NCI-H187 (cell line): ENCODE measurements at regions not wholly inside any gene's neighbourhood (a gene's known extent, or its start where the extent isn't known, plus 50 kb on each side); places are given as distances from the start of the nearest gene placed in this dataset.

Source experiments
- DNase-seq, 2 experiments: peaks; one replicate each; lab custom pipeline; 2025; lab: John Stamatoyannopoulos, UW

DNA sequence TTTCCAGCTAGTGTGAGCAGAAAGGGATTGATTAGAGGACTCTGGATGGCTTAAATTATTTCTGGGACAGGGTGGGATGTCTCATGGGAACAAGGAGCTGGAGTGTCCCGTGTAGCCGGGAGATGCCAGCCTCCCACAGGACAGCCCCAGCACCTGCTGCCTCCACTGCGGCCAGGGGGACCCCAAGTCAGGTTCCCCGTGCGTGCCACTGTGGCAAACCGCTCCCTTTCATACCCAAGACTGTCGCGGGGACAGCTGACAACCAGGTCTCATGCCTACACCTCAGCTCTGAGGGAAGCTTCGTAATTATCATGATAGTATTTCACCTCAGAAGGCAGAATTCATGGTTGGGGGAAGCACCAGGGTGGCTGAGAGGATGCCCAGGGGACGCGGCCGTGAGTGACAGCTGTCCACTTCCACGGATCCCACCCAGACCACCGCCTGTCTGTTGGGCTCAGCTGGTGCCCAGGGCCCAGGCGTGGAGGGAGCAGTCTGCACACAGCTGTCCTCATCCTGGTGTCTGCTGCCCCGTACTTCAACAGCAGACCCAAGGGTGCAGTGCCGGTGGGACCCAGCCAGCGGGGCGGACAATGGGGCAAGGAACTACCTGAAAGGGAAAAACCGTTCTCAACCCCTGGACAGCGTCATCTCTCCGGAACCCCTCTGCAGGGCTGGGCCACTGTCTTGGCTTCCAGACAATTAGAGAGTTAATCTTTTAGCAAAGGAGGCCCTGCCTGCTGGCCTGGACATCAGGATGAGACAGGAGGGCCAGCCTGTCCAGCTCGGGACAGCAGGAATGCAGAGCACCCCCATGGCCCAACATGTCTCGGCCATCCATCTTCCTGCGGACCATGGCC is 166.9 kb downstream of the OLFM1 start:
- DNase-seq = no peak

DNA sequence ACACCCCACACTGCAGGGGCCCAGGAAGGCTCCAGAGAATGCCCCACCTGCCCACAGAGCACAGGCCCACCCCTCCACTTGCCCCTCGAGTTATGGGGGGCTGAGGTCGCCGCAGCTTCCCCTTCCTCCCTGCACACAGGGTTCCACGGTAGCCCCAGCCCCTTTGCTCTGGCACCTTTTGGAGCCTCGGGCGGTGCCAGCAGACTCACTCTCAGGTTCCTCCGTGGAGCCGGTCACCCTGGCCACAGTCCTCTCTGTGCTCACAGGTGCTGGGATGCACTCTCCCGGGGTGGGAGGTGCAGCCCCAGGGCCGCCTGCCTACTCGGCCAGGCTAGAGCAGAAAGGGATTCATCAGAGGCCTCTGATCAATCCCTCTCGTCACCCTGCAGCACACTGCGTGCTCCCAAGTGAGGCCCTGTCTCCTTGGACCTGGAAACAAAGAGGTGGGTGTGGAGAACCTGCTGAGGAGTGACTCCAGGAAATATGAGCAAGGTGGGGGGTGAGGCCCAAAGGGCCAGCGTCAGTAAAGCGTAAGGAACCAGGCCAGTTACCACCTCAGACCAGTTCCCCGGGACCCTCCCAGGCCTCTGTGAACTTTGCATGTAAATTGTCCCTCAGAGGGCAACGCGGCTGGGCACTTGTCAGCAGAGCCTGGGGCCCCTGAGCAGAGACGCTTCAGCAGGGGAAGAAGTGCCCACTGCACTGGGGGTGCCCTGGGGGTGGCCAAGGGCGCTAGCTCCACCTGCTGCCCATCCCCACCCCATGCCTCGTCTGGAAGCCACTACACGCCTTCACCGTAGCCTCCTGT is 167.8 kb downstream of the OLFM1 start:
- no peak for DNase-seq

DNA sequence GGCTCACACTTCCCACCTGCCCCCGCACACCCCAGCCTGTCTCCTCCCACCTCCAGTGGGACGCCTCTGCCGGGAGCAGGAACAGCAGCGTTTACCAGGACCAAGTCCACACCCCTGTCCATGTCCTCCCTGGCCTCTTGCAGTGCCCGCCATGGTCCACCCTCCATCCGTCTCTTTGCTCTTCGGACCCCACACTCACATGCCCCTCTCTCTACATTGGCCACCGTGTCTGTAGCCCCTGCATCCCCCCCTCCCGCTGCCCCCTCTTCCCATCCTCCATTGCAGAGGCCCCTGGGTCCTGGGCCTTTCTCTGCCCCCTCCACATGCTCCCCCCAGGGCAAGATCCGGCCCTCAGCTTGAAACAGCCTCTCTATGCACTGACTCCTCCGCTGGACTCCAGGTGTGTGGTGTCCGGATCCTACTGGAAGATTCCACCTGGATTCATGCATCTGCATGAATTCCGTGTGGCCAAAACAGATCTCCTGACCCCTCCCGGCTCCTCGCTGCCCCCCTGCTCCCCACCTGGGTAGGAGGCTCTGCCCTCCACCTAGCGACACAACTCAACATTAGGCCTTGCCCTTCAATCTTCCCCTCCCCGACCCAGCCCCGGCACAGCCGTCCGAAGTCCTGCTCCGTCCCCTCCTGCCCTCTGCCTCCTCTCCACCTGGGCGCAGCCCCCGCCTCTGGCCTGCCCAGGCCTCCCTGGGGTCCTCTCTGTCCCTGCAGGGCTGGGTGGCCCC is 168.5 kb downstream of the OLFM1 start:
- DNase-seq = no peak

GRCh38 chr9:135256581-135257354 is 169.3 kb downstream of the OLFM1 start:
- no peak for DNase-seq

- no peak for DNase-seq
Measured at GRCh38 chr9:135258461-135258860, 171.0 kb downstream of the OLFM1 start.

GRCh38 chr9:135259273-135259672 is 171.8 kb downstream of the OLFM1 start:
- no peak for DNase-seq

GRCh38 chr9:135260221-135261180 is 173.0 kb downstream of the OLFM1 start:
- DNase-seq = no peak

- no peak for DNase-seq
Measured at GRCh38 chr9:135262248-135262647, 174.8 kb downstream of the OLFM1 start.

DNA sequence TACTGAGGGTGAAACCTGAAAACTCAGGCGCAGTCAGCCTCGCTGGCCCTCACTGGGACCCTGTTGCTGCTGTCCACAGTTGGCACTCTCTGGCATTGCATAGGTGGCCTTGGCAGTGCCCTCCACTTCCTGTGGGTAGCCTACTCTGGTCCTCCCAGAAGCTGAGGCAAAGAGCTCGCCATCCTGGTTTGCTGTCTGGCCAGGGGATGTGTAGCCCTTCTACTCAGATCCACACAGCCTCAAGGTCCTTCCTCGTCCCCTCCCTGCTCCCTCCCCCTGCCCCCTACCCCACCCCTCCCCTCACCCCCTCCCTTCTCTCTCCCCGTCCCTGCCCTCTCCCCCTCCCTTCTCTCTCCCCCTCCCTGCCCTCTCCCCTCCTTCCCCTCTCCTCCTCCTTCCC is 176.0 kb downstream of the OLFM1 start:
- DNase-seq = no peak

DNA sequence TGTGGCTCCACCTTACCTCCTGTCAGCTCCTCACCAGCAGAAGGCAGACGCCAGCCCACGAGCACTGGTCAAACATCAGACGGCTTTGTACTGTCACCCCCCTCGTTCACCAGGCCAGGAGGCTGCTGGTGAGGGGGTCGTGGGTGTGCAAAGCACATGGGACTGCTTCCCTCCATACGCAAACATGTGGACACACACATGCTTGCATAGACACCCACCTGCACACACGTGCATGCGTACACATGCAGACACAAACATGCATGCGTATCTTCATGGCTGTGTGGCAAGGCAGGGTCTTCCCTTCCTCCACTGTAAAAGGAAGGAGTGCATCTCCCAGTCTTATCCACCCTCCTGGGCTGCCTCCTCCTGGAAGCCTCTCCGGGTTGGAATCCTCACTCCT is 178.5 kb downstream of the OLFM1 start:
- no peak for DNase-seq

DNA sequence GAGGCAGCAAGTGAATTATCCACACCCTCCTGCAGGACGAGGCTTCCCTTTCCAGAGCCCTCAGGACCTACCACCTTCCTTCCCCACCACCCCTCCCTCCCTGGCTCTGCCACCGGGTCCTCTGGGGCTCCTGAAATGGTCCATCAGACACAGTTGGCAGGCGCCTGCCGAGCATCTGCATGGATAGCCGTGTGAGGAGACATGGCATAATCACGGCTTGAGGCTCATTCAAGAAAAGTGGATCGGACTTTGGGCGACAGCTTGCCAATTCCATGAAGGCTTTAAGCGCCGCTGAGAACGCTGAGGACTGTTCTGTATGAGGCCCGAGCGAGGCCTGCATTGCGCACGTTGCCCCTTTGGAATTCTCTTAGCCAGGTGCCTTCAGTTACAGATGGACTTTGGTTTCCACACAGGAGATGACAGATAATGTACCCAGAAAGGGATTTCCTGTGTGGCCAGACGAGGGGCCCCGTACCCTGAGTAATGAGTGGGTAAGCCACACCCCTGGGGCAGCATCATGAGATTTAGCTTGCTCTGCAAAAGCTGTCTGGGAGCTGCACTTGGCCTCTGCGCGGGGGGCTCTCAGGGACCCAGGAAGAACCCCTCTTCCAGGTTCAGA is 179.8 kb downstream of the OLFM1 start:
- no peak for DNase-seq

GRCh38 chr9:135268031-135268430 is 180.6 kb downstream of the OLFM1 start:
- no peak for DNase-seq

- DNase-seq = no peak
Measured at GRCh38 chr9:135268981-135269380, 181.5 kb downstream of the OLFM1 start.

- no peak for DNase-seq
Measured at GRCh38 chr9:135269912-135270830, 182.7 kb downstream of the OLFM1 start.

GRCh38 chr9:135271425-135271824 is 184.0 kb downstream of the OLFM1 start:
- no peak for DNase-seq

- no peak for DNase-seq
Measured at GRCh38 chr9:135272608-135273007, 185.1 kb downstream of the OLFM1 start.

DNA sequence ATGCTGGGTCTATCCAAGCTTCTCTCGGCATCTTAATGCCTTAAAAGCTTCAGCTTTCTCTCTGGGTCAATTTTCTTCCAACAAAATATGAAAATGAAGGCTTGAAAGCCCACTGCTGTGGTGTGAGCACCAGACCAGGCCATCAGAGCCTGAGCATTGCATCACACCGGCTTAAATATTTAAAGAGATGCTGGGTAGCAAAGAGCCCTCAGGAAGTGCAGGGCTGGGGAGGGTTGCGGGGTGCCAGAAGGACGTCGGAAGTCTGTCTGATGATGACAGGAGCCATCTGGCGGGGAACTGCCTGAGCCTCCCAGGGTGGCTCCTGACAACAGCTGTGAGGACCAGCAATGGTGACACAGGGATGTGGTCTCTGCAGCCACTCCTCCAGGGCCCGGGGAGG is 185.5 kb downstream of the OLFM1 start:
- no peak for DNase-seq

- no peak for DNase-seq
Measured at GRCh38 chr9:135275163-135275562, 187.7 kb downstream of the OLFM1 start.
